ENCODE measurements at regions not wholly inside any gene's neighbourhood (a gene's known extent, or its start where the extent isn't known, plus 50 kb on each side); places are given as distances from the start of the nearest gene placed in this dataset.
"Not testable (repeated sequence)": the region's sequence is repeated elsewhere in the genome, so short reads cannot be mapped to it uniquely, and the experiment has no call there.

- no peak for FAIRE-seq
These were observed 160.1 kb downstream of the TBX15 start for GRCh38 chr1:118828038-118828437.

GRCh38 chr1:118827636-118828035, 160.5 kb downstream of the TBX15 start:
- FAIRE-seq = no peak

- no peak for FAIRE-seq
These were observed 160.9 kb downstream of the TBX15 start for GRCh38 chr1:118827207-118827606.

- no peak for FAIRE-seq
These were observed 161.5 kb downstream of the TBX15 start for GRCh38 chr1:118826669-118827068.

GRCh38 chr1:118825619-118826018, 162.5 kb downstream of the TBX15 start:
- no peak for FAIRE-seq

- no peak for FAIRE-seq
These were observed 166.3 kb downstream of the TBX15 start for GRCh38 chr1:118821801-118822200.

- no peak for FAIRE-seq
These were observed 167.3 kb downstream of the TBX15 start for GRCh38 chr1:118820864-118821263.

GRCh38 chr1:118815909-118816308, 172.2 kb downstream of the TBX15 start:
- no peak for FAIRE-seq

- FAIRE-seq = no peak
These were observed 175.6 kb downstream of the TBX15 start for GRCh38 chr1:118812555-118812954.

GRCh38 chr1:118811156-118811555, 177.0 kb downstream of the TBX15 start:
- FAIRE-seq = no peak

- no peak for FAIRE-seq
These were observed 178.6 kb downstream of the TBX15 start for GRCh38 chr1:118809586-118809985.

GRCh38 chr1:118803128-118803527, 185.0 kb downstream of the TBX15 start:
- FAIRE-seq = not testable (repeated sequence)

- no peak for FAIRE-seq
These were observed 196.9 kb downstream of the TBX15 start for GRCh38 chr1:118791094-118791691.

- no peak for FAIRE-seq
These were observed 199.7 kb downstream of the TBX15 start for GRCh38 chr1:118788463-118788862.

GRCh38 chr1:118786454-118787155, 201.5 kb downstream of the TBX15 start:
- no peak for FAIRE-seq

GRCh38 chr1:118785246-118785645, 202.9 kb downstream of the TBX15 start:
- FAIRE-seq = no peak

- no peak for FAIRE-seq
These were observed 204.9 kb downstream of the TBX15 start for GRCh38 chr1:118783095-118783758.

- no peak for FAIRE-seq
These were observed 214.5 kb downstream of the TBX15 start for GRCh38 chr1:118773656-118774055.

- no peak for FAIRE-seq
These were observed 220.2 kb downstream of the TBX15 start for GRCh38 chr1:118767971-118768370.

- FAIRE-seq = no peak
These were observed 234.2 kb downstream of the TBX15 start for GRCh38 chr1:118753976-118754375.

- no peak for FAIRE-seq
These were observed 237.0 kb downstream of the TBX15 start for GRCh38 chr1:118751166-118751565.

GRCh38 chr1:118744420-118744819, 243.7 kb downstream of the TBX15 start:
- no peak for FAIRE-seq

- FAIRE-seq = no peak
These were observed 248.6 kb downstream of the TBX15 start for GRCh38 chr1:118739501-118739900.

- FAIRE-seq = no peak
These were observed 251.8 kb downstream of the TBX15 start for GRCh38 chr1:118736322-118736721.
